HG03460 (cell line): ENCODE measurements at regions not wholly inside any gene's neighbourhood (a gene's known extent, or its start where the extent isn't known, plus 50 kb on each side); places are given as distances from the start of the nearest gene placed in this dataset.

Source experiments
- ATAC-seq: cut with Tn5 transposase; IDR thresholded peaks from one replicate; pipeline ENCODE4 v1.9.1; 2021; ENCODE audit not compliant: unreplicated experiment

GRCh38 chr13:34764246-34764645 is 177.8 kb upstream of the NBEA start:
- ATAC-seq = no peak

GRCh38 chr13:34765446-34766180 is 176.5 kb upstream of the NBEA start:
- no peak for ATAC-seq

GRCh38 chr13:34767778-34768177 is 174.3 kb upstream of the NBEA start:
- peak; percentile 48 for ATAC-seq

GRCh38 chr13:34772206-34772605 is 169.9 kb upstream of the NBEA start:
- no peak for ATAC-seq

GRCh38 chr13:34772881-34773280 is 169.2 kb upstream of the NBEA start:
- ATAC-seq = no peak

DNA sequence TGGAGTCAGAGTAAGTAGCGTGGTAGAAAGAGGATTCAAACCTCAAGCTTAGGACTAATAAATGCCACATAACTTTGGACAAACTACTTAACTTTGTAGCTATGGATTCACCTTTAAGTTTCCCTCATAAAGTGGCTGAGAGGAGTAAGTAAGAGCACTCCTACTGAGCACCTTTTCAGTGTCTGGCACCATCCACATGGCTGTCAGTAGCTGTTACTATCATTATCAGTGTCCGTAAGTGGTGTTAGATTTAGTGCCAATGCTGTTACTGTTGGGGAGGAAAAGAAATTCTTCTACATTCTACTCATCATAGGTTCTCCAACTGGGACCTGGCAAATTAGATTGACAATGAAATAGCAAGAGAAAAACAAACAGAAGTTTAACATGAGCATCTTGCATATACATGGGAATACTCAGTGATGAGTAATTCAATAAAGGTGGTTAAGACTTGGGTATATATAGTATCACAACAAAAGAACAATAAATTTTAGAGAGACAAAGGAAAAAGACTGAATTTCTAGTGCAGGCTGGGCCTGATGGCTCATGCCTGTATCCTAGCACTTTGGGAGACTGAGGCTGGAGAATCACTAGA is 165.6 kb upstream of the NBEA start:
- ATAC-seq = no peak

GRCh38 chr13:34777089-34777913 is 164.8 kb upstream of the NBEA start:
- no peak for ATAC-seq

GRCh38 chr13:34777914-34778303 is 164.2 kb upstream of the NBEA start:
- ATAC-seq = no peak

- no peak for ATAC-seq
These were observed 162.9 kb upstream of the NBEA start for GRCh38 chr13:34779171-34779570.

DNA sequence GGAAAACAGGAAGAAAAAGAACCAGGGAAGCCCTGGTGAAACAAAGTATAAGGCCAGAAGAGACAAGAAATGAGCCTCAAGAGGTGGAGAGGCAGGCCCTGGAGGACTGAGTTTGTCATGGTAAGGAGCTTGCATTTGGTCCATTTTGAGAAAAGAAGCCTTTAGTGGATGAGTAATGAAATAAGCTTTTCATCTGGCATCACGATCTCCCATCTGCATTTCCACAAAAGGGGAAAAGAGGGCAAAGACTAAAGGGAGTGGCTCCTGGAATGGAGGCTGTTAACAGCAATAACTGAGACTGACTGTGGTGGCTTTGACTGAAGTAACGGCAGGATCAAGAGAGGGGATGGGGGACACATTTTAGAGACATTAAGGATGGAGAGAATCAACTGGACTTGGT is 148.8 kb upstream of the NBEA start:
- no peak for ATAC-seq

GRCh38 chr13:34803756-34804155 is 138.3 kb upstream of the NBEA start:
- ATAC-seq = no peak

DNA sequence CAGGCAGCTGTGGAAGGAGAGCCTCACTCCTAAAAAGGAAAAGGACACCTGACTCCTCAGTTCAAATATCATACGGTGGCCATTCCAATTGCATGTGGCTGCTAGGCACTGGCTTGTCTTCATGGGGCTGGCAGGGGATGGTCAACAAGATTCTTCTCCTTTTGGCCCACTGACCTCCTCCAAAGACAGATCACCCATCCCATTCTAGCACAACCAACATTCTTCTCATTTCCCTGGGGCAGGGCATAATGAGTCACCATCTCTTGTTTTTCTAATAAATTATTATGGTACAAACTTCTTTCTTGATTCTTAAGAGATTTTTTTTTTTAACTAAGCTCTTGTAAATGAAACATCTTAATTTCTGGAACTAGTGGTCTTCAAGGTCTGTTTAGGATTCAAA is 136.7 kb upstream of the NBEA start:
- no peak for ATAC-seq

DNA sequence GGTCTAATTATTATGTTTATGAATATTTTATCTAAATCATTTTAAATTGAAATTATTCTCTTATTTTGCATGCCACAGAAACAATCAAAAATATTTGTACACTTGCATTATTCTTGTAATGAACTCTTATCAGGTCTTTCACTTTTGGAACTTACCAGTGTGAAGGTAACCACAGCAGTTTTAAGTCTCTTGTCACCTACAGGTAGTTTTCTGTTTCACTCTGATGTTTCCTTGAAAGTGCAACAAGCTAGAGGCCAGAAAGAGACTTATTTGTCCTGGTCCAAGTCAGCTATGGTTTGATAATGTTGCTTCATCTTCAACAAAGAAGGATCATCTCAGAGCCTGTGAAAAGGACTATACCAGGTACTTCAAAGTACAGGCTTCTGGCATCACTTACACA is 133.4 kb upstream of the NBEA start:
- no peak for ATAC-seq

- no peak for ATAC-seq
These were observed 131.1 kb upstream of the NBEA start for GRCh38 chr13:34810996-34811395.

GRCh38 chr13:34815526-34815925 is 126.5 kb upstream of the NBEA start:
- ATAC-seq = no peak

- no peak for ATAC-seq
These were observed 125.7 kb upstream of the NBEA start for GRCh38 chr13:34816245-34816884.

DNA sequence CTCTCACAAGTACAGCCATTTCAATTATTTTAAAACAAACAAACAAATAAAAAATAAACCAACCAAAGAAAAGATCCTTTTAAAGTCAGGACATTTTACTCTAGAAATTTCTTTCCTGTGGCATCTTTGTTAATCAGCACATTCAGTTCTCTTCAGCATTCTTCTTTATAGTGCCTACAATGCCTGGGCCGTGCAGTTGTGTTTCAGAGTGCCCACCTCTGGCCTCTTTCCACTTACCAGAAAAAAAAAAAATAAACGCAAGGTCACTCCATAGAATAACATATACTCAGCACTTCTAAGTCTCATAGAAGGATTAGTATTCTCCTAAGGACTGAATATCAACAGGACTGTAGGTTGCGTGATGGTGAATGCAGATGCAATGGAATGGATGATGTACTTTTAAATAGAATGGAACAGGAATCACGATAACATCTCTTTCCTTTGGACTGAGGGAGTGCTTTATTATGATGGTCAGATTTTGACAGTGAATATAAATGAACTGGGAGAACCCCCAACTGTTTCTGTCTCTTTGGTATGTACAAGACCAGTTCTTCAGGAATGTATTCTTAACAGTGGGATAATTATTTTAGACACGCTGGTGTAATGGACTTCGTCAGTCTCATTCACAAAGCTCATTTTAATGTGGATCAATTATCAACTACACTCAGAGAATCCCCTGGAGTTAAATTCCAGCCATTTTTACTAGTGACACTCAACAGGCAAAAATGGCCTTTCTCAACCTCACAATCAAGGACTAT is 125.0 kb upstream of the NBEA start:
- ATAC-seq = no peak

GRCh38 chr13:34822650-34823049 is 119.4 kb upstream of the NBEA start:
- no peak for ATAC-seq

DNA sequence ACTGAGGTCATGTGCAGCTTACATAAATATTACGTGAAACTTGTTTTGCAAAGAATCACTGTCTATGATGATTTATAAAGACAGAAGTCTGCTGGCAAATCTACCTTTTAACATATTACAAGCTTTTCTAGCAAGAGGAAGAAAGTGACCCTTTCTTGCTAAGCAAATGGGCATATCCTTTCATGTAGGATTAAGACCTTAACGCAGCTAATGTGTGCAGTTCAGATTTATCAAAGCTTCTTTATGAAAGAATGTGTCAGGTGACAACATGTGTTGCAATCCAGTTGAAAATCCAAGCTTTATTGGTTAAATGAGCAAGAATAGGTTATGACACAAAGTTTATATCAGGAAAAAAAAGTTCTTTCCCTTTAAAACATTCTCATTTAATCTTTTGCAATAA is 115.6 kb upstream of the NBEA start:
- no peak for ATAC-seq

DNA sequence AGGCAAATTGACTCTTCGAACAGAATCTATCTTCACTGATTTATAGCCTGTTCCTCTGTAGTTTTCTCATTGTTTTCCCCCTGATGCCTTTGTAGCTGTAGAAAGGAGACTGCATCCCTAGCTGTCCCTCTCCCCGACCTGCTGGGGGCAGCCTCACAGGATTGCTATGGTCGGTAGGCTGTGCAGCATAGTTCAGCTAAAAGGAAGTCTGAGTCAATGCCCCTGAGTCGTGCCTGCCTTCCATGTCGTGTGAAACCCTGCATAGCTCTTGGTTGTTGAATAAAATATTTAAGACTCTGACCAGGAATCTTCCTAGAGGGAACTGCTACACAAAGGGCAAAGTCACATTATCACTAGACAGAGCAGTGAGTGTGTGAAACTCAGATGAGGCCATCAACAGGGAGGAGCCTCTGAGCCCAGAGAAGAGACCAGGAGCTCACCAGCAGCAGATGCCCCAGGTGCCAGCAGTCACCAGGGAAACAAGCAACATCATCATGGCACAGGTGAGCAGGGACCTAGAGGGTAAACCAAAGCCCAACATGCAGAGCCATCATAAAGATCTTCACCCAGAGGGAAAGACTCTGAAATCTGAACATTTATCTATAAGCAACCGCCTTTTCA is 108.4 kb upstream of the NBEA start:
- no peak for ATAC-seq
